ENCODE measurements at regions not wholly inside any gene's neighbourhood (a gene's known extent, or its start where the extent isn't known, plus 50 kb on each side); places are given as distances from the start of the nearest gene placed in this dataset.

DNA sequence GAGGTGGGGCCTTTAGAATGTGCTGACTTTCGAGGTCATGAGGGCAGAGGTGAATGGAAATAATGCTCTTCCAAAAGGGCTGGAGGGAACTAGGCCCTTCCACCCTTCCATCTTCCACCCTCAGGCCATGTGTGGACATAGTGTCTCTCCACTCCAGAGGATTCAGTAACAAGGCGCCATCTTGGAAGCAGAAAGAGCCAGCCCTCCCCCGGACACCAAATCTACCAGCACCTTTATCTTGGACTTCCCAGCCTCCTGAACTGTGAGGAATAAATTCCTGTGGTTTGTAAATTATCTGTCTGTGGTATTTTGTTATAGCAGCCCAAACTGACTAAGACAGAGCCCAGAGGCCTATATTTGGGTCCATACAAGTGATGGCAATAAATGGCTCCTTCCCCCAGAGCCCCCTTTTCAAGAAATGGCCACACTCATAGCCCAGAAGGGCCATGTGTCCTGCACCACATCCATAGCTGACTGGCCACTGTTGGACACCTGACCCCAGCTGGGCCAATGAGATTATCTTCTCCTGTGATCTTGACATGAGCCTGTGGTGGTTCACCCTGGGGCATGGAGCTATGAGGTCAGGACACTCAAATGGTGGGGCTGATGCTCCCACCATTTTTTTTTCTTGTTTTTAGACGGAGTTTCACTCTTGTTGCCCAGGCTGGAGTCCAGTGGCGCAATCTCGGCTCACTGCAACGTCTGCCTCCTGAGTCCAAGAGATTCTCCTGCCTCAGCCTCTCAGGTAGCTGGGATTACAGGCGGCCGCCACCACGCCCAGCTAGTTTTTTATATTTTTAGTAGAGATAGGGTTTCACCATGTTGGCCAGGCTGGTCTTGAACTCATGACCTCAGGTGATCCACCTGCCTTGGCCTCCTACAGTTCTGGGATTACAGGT, 114.9 kb downstream of the RRAGC start:
- FAIRE-seq (peak; percentile 91), DNase-seq (ENCODE audit: extremely low read depth in 1 of 4, low spot score in 3 of 4) (peak; percentile 42 to 85 (median 62)), ATAC-seq (peak; percentile 80)
- Histone ChIP-seq H3K27ac (ENCODE audit: extremely low read depth, low read depth, low read length) (peak overlapping the region; percentile 35), H3K4me2 (ENCODE audit: insufficient read depth, low read length) (0 out of 2 replicates have a peak overlapping the region, but pooled peaks have one; percentile 20), H3K9me1 (ENCODE audit: control insufficient read depth, insufficient read depth, low read length) (no peaks in the 10 kb centered on the region), H2AFZ (ENCODE audit: low read depth, low read length) (peak overlapping the region; percentile 84), H3K9ac (ENCODE audit: insufficient read depth in 1 of 2, low read depth in 2 of 2, low read length in 2 of 2) (no peak overlapping the region), H3K36me3 (ENCODE audit: control insufficient read depth, insufficient read depth, low read length) (no peaks in the 10 kb centered on the region), H3K4me1 (replicated peaks in 1 of 2; ENCODE audit: control insufficient read depth in 2 of 2, insufficient read depth in 2 of 2, low read length in 2 of 2) (peaks cover 36% of the 10 kb centered on the region in 2 experiments), H3K4me3 (no peak overlapping the region), H3K9me3 (replicated peaks; ENCODE audit: control insufficient read depth, insufficient read depth, low read depth, low read length) (peaks cover 7% of the 10 kb centered on the region), H4K20me1 (replicated peaks; ENCODE audit: control insufficient read depth, insufficient read depth, low read length) (no peaks in the 10 kb centered on the region), H3K79me2 (ENCODE audit: control insufficient read depth, insufficient read depth, low read length) (no peaks in the 10 kb centered on the region), H3K27me3 (ENCODE audit: control insufficient read depth in 2 of 2, insufficient read depth in 2 of 2, low read length in 2 of 2) (no peaks in the 10 kb centered on the region)
- ChIA-PET CTCF (ENCODE audit: low intra/inter-chr PET ratio) (no interaction called here), POLR2A (interaction anchor here (0.5 kb wide), 1 partner anchor 67 kb away, joined by 3 read pairs; no protein-coding TSS in a partner anchor)
- intact Hi-C loops (cut with micrococcal nuclease), result loop anchor here (10.0 kb wide), 1 partner anchor 70 kb away; no protein-coding TSS in a partner anchor
- BruUV-seq (replicated peaks), result no TSS peak
- in situ Hi-C loops (cut with MboI), result no loop called here
- WGBS (ENCODE audit: insufficient coverage, low coverage, missing lambda C conversion rate), result 47% methylated on average over 10 of the region's 10 CpGs
- no peak for TF ChIP-seq BRD4 (IDR thresholded peaks at IDR 0.05)
- peak; percentile 99 for TF ChIP-seq LCOR (CRISPR knock-in tag; IDR thresholded peaks at IDR 0.05)
- TF ChIP-seq ZSCAN32 (CRISPR knock-in tag; IDR thresholded peaks at IDR 0.05), result no peak
- no peak for TF ChIP-seq ZNF3 (CRISPR knock-in tag; IDR thresholded peaks at IDR 0.05)
- peak; percentile 79 for TF ChIP-seq GATA2 (CRISPR knock-in tag; IDR thresholded peaks at IDR 0.05)
- TF ChIP-seq POLR2A (conservative IDR thresholded peaks at IDR 0.05), result no peak
- TF ChIP-seq NFYB (IDR thresholded peaks at IDR 0.05; ENCODE audit: extremely low read depth, insufficient read length), result peak; percentile 14
- no peak for TF ChIP-seq FOXJ2 (tag; IDR thresholded peaks at IDR 0.05)
- peak; percentile 81; the same call in 1 of the 2 replicates for TF ChIP-seq POLR2AphosphoS5 (IDR thresholded peaks at IDR 0.05; ENCODE audit: control insufficient read depth, insufficient read depth, low read depth, low read length)
- no peak for TF ChIP-seq FOS (IDR thresholded peaks at IDR 0.05; ENCODE audit: extremely low read depth, insufficient read length)
- TF ChIP-seq ZNF57 (CRISPR knock-in tag; IDR thresholded peaks at IDR 0.05), result no peak
- TF ChIP-seq NFXL1 (CRISPR knock-in tag; IDR thresholded peaks at IDR 0.05), result no peak
- TF ChIP-seq, protein P1, sequence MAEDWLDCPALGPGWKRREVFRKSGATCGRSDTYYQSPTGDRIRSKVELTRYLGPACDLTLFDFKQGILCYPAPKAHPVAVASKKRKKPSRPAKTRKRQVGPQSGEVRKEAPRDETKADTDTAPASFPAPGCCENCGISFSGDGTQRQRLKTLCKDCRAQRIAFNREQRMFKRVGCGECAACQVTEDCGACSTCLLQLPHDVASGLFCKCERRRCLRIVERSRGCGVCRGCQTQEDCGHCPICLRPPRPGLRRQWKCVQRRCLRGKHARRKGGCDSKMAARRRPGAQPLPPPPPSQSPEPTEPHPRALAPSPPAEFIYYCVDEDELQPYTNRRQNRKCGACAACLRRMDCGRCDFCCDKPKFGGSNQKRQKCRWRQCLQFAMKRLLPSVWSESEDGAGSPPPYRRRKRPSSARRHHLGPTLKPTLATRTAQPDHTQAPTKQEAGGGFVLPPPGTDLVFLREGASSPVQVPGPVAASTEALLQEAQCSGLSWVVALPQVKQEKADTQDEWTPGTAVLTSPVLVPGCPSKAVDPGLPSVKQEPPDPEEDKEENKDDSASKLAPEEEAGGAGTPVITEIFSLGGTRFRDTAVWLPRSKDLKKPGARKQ (CRISPR knock-in tag; IDR thresholded peaks at IDR 0.05), result no peak
- no peak for TF ChIP-seq GTF2A2 (tag; IDR thresholded peaks at IDR 0.05)
- TF ChIP-seq RBM17 (IDR thresholded peaks at IDR 0.05; ENCODE audit: borderline replicate concordance, low read depth, low read length), result no peak
- TF ChIP-seq NCOR1 (IDR thresholded peaks at IDR 0.05), result peak; percentile 89
- no peak for TF ChIP-seq ZNF253 (CRISPR knock-in tag; conservative IDR thresholded peaks at IDR 0.05)
- TF ChIP-seq RBM25 (IDR thresholded peaks at IDR 0.05; ENCODE audit: low read depth, low read length, severe bottlenecking), result no peak
- no peak for TF ChIP-seq BHLHE40 (IDR thresholded peaks at IDR 0.05; ENCODE audit: low read length)
- no peak for TF ChIP-seq PHTF2 (CRISPR knock-in tag; IDR thresholded peaks at IDR 0.05)
- TF ChIP-seq TAF15 (IDR thresholded peaks at IDR 0.05; ENCODE audit: low read depth, low read length), result no peak
- TF ChIP-seq PHF8 (IDR thresholded peaks at IDR 0.05; ENCODE audit: borderline replicate concordance, low read length), result no peak
- TF ChIP-seq SMAD4 (CRISPR knock-in tag; conservative IDR thresholded peaks at IDR 0.05), result peak; percentile 96
- no peak for TF ChIP-seq SMARCB1 (IDR thresholded peaks at IDR 0.05; ENCODE audit: insufficient read length, low read depth)

All from K562 (cell line).